GM21786 (cell line): ENCODE measurements at regions not wholly inside any gene's neighbourhood (a gene's known extent, or its start where the extent isn't known, plus 50 kb on each side); places are given as distances from the start of the nearest gene placed in this dataset.

Source experiments
- ATAC-seq: cut with Tn5 transposase; IDR thresholded peaks from one replicate; pipeline ENCODE4 v1.9.1; 2021; ENCODE audit not compliant: unreplicated experiment

GRCh38 chr20:6882561-6883291 is 115.2 kb downstream of the BMP2 start:
- ATAC-seq: no peak

GRCh38 chr20:6884114-6884513 is 116.6 kb downstream of the BMP2 start:
- no peak for ATAC-seq

- ATAC-seq: no peak
Measured at GRCh38 chr20:6886065-6886729, 118.7 kb downstream of the BMP2 start.

- no peak for ATAC-seq
Measured at GRCh38 chr20:6887966-6888365, 120.5 kb downstream of the BMP2 start.

GRCh38 chr20:6888736-6889395 is 121.4 kb downstream of the BMP2 start:
- ATAC-seq: no peak

- no peak for ATAC-seq
Measured at GRCh38 chr20:6892724-6893123, 125.2 kb downstream of the BMP2 start.

GRCh38 chr20:6898928-6899327 is 131.4 kb downstream of the BMP2 start:
- no peak for ATAC-seq

GRCh38 chr20:6906871-6907270 is 139.4 kb downstream of the BMP2 start:
- no peak for ATAC-seq

- ATAC-seq: no peak
Measured at GRCh38 chr20:6908673-6909072, 141.2 kb downstream of the BMP2 start.

- no peak for ATAC-seq
Measured at GRCh38 chr20:6909608-6910007, 142.1 kb downstream of the BMP2 start.

- ATAC-seq: no peak
Measured at GRCh38 chr20:6914986-6915385, 147.5 kb downstream of the BMP2 start.

GRCh38 chr20:6916938-6917337 is 149.5 kb downstream of the BMP2 start:
- ATAC-seq: no peak

- no peak for ATAC-seq
Measured at GRCh38 chr20:6919792-6920468, 152.4 kb downstream of the BMP2 start.

- ATAC-seq: no peak
Measured at GRCh38 chr20:6920991-6921613, 153.6 kb downstream of the BMP2 start.

- ATAC-seq: no peak
Measured at GRCh38 chr20:6921717-6922386, 154.4 kb downstream of the BMP2 start.

GRCh38 chr20:6924681-6925080 is 157.2 kb downstream of the BMP2 start:
- no peak for ATAC-seq

- no peak for ATAC-seq
Measured at GRCh38 chr20:6925744-6926278, 158.3 kb downstream of the BMP2 start.

- ATAC-seq: no peak
Measured at GRCh38 chr20:6940048-6940447, 172.6 kb downstream of the BMP2 start.

GRCh38 chr20:6940876-6941275 is 173.4 kb downstream of the BMP2 start:
- no peak for ATAC-seq

- no peak for ATAC-seq
Measured at GRCh38 chr20:6941571-6941970, 174.1 kb downstream of the BMP2 start.
